Fibroblast of peridontal ligament (primary cell): ENCODE measurements at regions not wholly inside any gene's neighbourhood (a gene's known extent, or its start where the extent isn't known, plus 50 kb on each side); places are given as distances from the start of the nearest gene placed in this dataset.
"Not testable (repeated sequence)": the region's sequence is repeated elsewhere in the genome, so short reads cannot be mapped to it uniquely, and the experiment has no call there.

Experiments
- DNase-seq: peaks from one replicate; pipeline ENCODE4 v3.0.0-alpha.2; 2010; ENCODE audit errors: extremely low read depth

GRCh38 chr13:81078048-81078447 is 737.1 kb upstream of the SPRY2 start:
- no peak for DNase-seq

- not testable (repeated sequence) for DNase-seq
Measured at GRCh38 chr13:81069822-81070221, 728.9 kb upstream of the SPRY2 start.

GRCh38 chr13:81058916-81059290 is 718.0 kb upstream of the SPRY2 start:
- no peak for DNase-seq

GRCh38 chr13:81058211-81058915 is 717.4 kb upstream of the SPRY2 start:
- DNase-seq, result no peak

GRCh38 chr13:81051873-81052272 is 710.9 kb upstream of the SPRY2 start:
- DNase-seq, result no peak

GRCh38 chr13:81048026-81048461 is 707.1 kb upstream of the SPRY2 start:
- DNase-seq, result no peak

GRCh38 chr13:81041761-81042160 is 700.8 kb upstream of the SPRY2 start:
- no peak for DNase-seq

GRCh38 chr13:81031996-81032395 is 691.1 kb upstream of the SPRY2 start:
- no peak for DNase-seq

GRCh38 chr13:81025091-81025490 is 684.2 kb upstream of the SPRY2 start:
- DNase-seq, result no peak

- DNase-seq, result no peak
Measured at GRCh38 chr13:81021284-81021840, 680.4 kb upstream of the SPRY2 start.

GRCh38 chr13:81020010-81020409 is 679.1 kb upstream of the SPRY2 start:
- no peak for DNase-seq

GRCh38 chr13:81018936-81019335 is 678.0 kb upstream of the SPRY2 start:
- no peak for DNase-seq

- peak; percentile 62 for DNase-seq
Measured at GRCh38 chr13:81017513-81018152, 676.7 kb upstream of the SPRY2 start.

GRCh38 chr13:81012031-81012430 is 671.1 kb upstream of the SPRY2 start:
- no peak for DNase-seq

- DNase-seq, result no peak
Measured at GRCh38 chr13:81001828-81002385, 661.0 kb upstream of the SPRY2 start.

- not testable (repeated sequence) for DNase-seq
Measured at GRCh38 chr13:80998603-80999002, 657.7 kb upstream of the SPRY2 start.

GRCh38 chr13:80989747-80990146 is 648.8 kb upstream of the SPRY2 start:
- no peak for DNase-seq

GRCh38 chr13:80989241-80989640 is 648.3 kb upstream of the SPRY2 start:
- DNase-seq, result no peak

- no peak for DNase-seq
Measured at GRCh38 chr13:80988391-80989151, 647.6 kb upstream of the SPRY2 start.

GRCh38 chr13:80979035-80979641 is 638.2 kb upstream of the SPRY2 start:
- peak; percentile 72 for DNase-seq

- DNase-seq, result no peak
Measured at GRCh38 chr13:80977168-80977567, 636.2 kb upstream of the SPRY2 start.

- DNase-seq, result no peak
Measured at GRCh38 chr13:80975903-80976302, 635.0 kb upstream of the SPRY2 start.
